Ovary (tissue), 7 donors: ENCODE measurements at regions not wholly inside any gene's neighbourhood (a gene's known extent, or its start where the extent isn't known, plus 50 kb on each side); places are given as distances from the start of the nearest gene placed in this dataset.

Experiments used
- DNase-seq, 5 donors: peaks; one replicate each; pipeline ENCODE4 v3.0.0-alpha.2; 2019 to 2020
- H3K27ac ChIP-seq, 2 donors: fragments of 200-600 bp; one replicate each; pipeline versions ENCODE4 v1.5.1 to v1.8.0; 2019 to 2022
- H3K27me3 ChIP-seq: fragments of 200-600 bp; one replicate; pipeline ENCODE4 v1.8.0; 2022
- H3K36me3 ChIP-seq: fragments of 200-600 bp; sonication (generic); one replicate; pipeline ENCODE4 v1.5.1; 2019
- H3K4me1 ChIP-seq: one replicate; pipeline ENCODE4 v1.8.1; 2013; ENCODE audit warnings: mild to moderate bottlenecking, moderate library complexity; ENCODE audit not compliant: insufficient read depth
- H3K4me3 ChIP-seq: fragments of 200-600 bp; sonication (generic); one replicate; pipeline ENCODE4 v1.5.1; 2017
- H3K9me3 ChIP-seq, 2 donors: fragments of 200-600 bp in 1 of 2; sonication (generic) in 1 of 2; one replicate each; pipeline versions ENCODE4 v1.5.1 to v1.8.1; 2013 to 2019; ENCODE audit warnings: mild to moderate bottlenecking in 1 of 2, moderate library complexity in 1 of 2
- CTCF ChIP-seq, 3 donors: fragments of 450-650 bp in 2 of 3; fragments of 200-600 bp in 1 of 3; IDR thresholded peaks; one replicate each; pipeline versions ENCODE4 v1.5.1 to v1.8.0; 2016 to 2022; ENCODE audit warnings: antibody characterized with exemption in 3 of 3, mild to moderate bottlenecking in 1 of 3
- EP300 ChIP-seq: sonication (generic); formaldehyde crosslinking; IDR thresholded peaks from one replicate; pipeline ENCODE4 v1.6.1; 2017; ENCODE audit warnings: antibody characterized with exemption
- POLR2A ChIP-seq: fragments of 450-650 bp; IDR thresholded peaks from one replicate; pipeline ENCODE4 v1.6.1; 2017; ENCODE audit warnings: antibody characterized with exemption, mild to moderate bottlenecking, moderate library complexity
- WGBS, 3 donors: extraction: QIAGEN DNeasy Blood & Tissue Kit in 1 of 3; methylation state at CpG; one replicate each; pipeline versions ENCODE4 v1.1.5 to v1.1.7; 2013 to 2017; 5-methylcytosine and 5-hydroxymethylcytosine counted together
- intact Hi-C, 4 donors: fragments of 100-400 bp; cut with DNase I; formaldehyde crosslinking; loops; one replicate each; pipeline versions ENCODE4 v1.11.0 to v1.15.1; 2022 to 2023
- donor health status: DM: no; HTN: no; CAD: no; lungs with moderate emphysema.
- donor health status: DM: no; HTN: no; CAD: no.
- donor health status: Bipolar disorder and iron deficiency.
- donor health status: DM: no; HTN: no; CAD: no.
- donor health status: DM: yes; HTN: yes; CAD: no.

GRCh38 chr2:66058675-66059074, 376.2 kb upstream of the MEIS1 start:
- Histone ChIP-seq H3K4me3 (no peak overlapping the region), H3K36me3 (no peaks in the 10 kb centered on the region), H3K27me3 (no peaks in the 10 kb centered on the region), H3K27ac (no peak overlapping the region), H3K9me3 (no peaks in the 10 kb centered on the region), H3K4me1 (no peaks in the 10 kb centered on the region)
- TF ChIP-seq POLR2A, result no peak
- no peak for TF ChIP-seq CTCF (IDR thresholded peaks at IDR 0.05)
- no peak for TF ChIP-seq EP300
- no peak for DNase-seq
- WGBS, 3 donors, result 94 to 96% (median 94%) methylated on average over 4 of the region's 4 CpGs
- intact Hi-C loops, result no loop called here

- H3K27ac ChIP-seq, result no peak overlapping the region
- H3K4me1 ChIP-seq, result no peaks in the 10 kb centered on the region
- no peak for DNase-seq
- intact Hi-C loops, result no loop called here
- no peak overlapping the region for H3K4me3 ChIP-seq
- H3K27me3 ChIP-seq, result no peaks in the 10 kb centered on the region
- H3K9me3 ChIP-seq, result no peaks in the 10 kb centered on the region
- WGBS, 3 donors, result 74 to 79% (median 79%) methylated on average over 1 of the region's 1 CpG
- no peak for TF ChIP-seq EP300
- H3K36me3 ChIP-seq, result no peaks in the 10 kb centered on the region
Observed at GRCh38 chr2:66057844-66058243, 377.1 kb upstream of the MEIS1 start.

- intact Hi-C loops, result no loop called here
- Histone ChIP-seq H3K9me3 (no peaks in the 10 kb centered on the region), H3K4me3 (no peak overlapping the region), H3K36me3 (no peaks in the 10 kb centered on the region), H3K27me3 (no peaks in the 10 kb centered on the region), H3K27ac (no peak overlapping the region), H3K4me1 (no peaks in the 10 kb centered on the region)
- no peak for DNase-seq
- no peak for TF ChIP-seq CTCF (IDR thresholded peaks at IDR 0.05)
- TF ChIP-seq EP300, result no peak
- TF ChIP-seq POLR2A, result no peak
- 29 to 45% (median 33%) methylated on average over 5 of the region's 5 CpGs for WGBS, 3 donors
Observed at GRCh38 chr2:66050392-66050791, 384.5 kb upstream of the MEIS1 start.

- no peak for TF ChIP-seq POLR2A
- no peak for TF ChIP-seq CTCF (IDR thresholded peaks at IDR 0.05)
- TF ChIP-seq EP300, result no peak
- no peak for DNase-seq
- whole genome bisulfite sequencing, 3 donors, result 44 to 71% (median 48%) methylated on average over 3 of the region's 3 CpGs
- no peaks in the 10 kb centered on the region for H3K9me3 ChIP-seq
- no peaks in the 10 kb centered on the region for H3K36me3 ChIP-seq
- intact Hi-C loops, result no loop called here
- H3K4me1 ChIP-seq, result no peaks in the 10 kb centered on the region
- no peak overlapping the region for H3K27ac ChIP-seq
- no peak overlapping the region for H3K4me3 ChIP-seq
- no peaks in the 10 kb centered on the region for H3K27me3 ChIP-seq
Observed at GRCh38 chr2:66048667-66049066, 386.3 kb upstream of the MEIS1 start.

GRCh38 chr2:66041902-66042657, 392.8 kb upstream of the MEIS1 start:
- H3K4me3 ChIP-seq, result no peak overlapping the region
- H3K36me3 ChIP-seq, result no peaks in the 10 kb centered on the region
- intact Hi-C loops, result no loop called here
- no peak for DNase-seq
- H3K4me1 ChIP-seq, result no peaks in the 10 kb centered on the region
- H3K27ac ChIP-seq, result no peak overlapping the region
- no peaks in the 10 kb centered on the region for H3K9me3 ChIP-seq
- TF ChIP-seq EP300 (no peak), CTCF (IDR thresholded peaks at IDR 0.05) (no peak), POLR2A (no peak)
- H3K27me3 ChIP-seq, result no peaks in the 10 kb centered on the region
- WGBS, 3 donors, result 65 to 68% (median 67%) methylated on average over 7 of the region's 7 CpGs
